ENCODE measurements at regions not wholly inside any gene's neighbourhood (a gene's known extent, or its start where the extent isn't known, plus 50 kb on each side); places are given as distances from the start of the nearest gene placed in this dataset.

DNA sequence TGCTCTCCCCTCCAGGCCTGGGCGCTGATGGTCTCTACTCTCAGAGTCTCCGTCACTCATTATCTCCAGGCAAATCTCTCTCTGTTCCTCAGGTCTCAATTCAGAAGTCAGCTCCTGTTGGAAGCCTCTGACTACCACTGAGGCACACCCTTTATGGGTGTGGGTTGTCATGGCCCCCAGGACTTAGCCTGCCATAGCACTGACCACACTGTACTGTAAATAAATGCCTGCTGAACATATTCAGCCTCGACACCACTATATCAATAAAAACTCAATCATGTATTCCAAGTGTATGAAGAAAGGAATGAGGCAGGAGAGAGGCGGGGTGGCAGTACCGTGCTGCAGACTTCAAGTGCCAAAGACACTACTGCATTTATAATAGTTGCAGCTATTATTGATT lies 88.9 kb downstream of the PCDH1 start:
- no peaks in the 10 kb centered on the region for H3K9me2 ChIP-seq (ENCODE audit: insufficient read depth)
- H3K4me3 ChIP-seq (replicated peaks in 1 of 2; ENCODE audit: low read depth in 1 of 2, low read length in 2 of 2), result no peak overlapping the region
- DNase-seq (ENCODE audit: low read depth, low spot score), result no peak
- H3K9ac ChIP-seq (ENCODE audit: low read length), result no peak overlapping the region
- no peak overlapping the region for H2AFZ ChIP-seq (ENCODE audit: low read depth, low read length, poor library complexity, severe bottlenecking)
- ChIA-PET POLR2A (no interaction called here), CTCF (no interaction called here), RAD21 (ENCODE audit: low non-redundant PET in 1 of 2, low total read pairs in 2 of 2, uncharacterized antibody in 2 of 2, unreplicated experiment in 2 of 2) (no interaction called here)
- peaks cover 5 to 12% of the 10 kb centered on the region in 2 experiments for H3K4me1 ChIP-seq (ENCODE audit: control insufficient read depth in 1 of 2, insufficient read depth in 2 of 2, low read length in 2 of 2)
- no peaks in the 10 kb centered on the region for H4K20me1 ChIP-seq (ENCODE audit: insufficient read depth)
- H3K4me2 ChIP-seq (ENCODE audit: low read length), result no peak overlapping the region
- BruUV-seq (replicated peaks), result no TSS peak
- intact Hi-C loops (cut with micrococcal nuclease), result no loop called here
- no peaks in the 10 kb centered on the region for H3K79me2 ChIP-seq (ENCODE audit: insufficient read depth, low read length)
- H3K27me3 ChIP-seq (ENCODE audit: insufficient read depth, low read length), result peaks cover 6% of the 10 kb centered on the region; the same call in 1 of the 2 replicates
- H3K9me3 ChIP-seq (ENCODE audit: control insufficient read depth in 1 of 2, insufficient read depth in 1 of 2, low read depth in 1 of 2, low read length in 2 of 2), result no peaks in the 10 kb centered on the region
- H3K27ac ChIP-seq (ENCODE audit: low read depth, low read length), result no peak overlapping the region
- no peak for TF ChIP-seq ZBTB33 (IDR thresholded peaks at IDR 0.05; ENCODE audit: extremely low read depth, insufficient replicate concordance, low read length)
- TF ChIP-seq YY1 (IDR thresholded peaks at IDR 0.05; ENCODE audit: extremely low read depth, insufficient replicate concordance, low read depth, low read length), result no peak
- no peak for TF ChIP-seq MAX (IDR thresholded peaks at IDR 0.05)
- no peak for TF ChIP-seq EZH2 (IDR thresholded peaks at IDR 0.05)
- no peak for TF ChIP-seq POLR2AphosphoS5 (IDR thresholded peaks at IDR 0.05; ENCODE audit: low read depth, low read length)
- TF ChIP-seq SRF (IDR thresholded peaks at IDR 0.05; ENCODE audit: low read depth), result no peak
- no peak for TF ChIP-seq CTCF (IDR thresholded peaks at IDR 0.05 in 2 of 3, conservative IDR thresholded peaks at IDR 0.05 in 1 of 3; ENCODE audit: borderline replicate concordance in 1 of 3, insufficient read depth in 1 of 3, low read depth in 2 of 3, low read length in 2 of 3)
- no peak for TF ChIP-seq REST (IDR thresholded peaks at IDR 0.05; ENCODE audit: low read depth)
- no peak for TF ChIP-seq ZFX (IDR thresholded peaks at IDR 0.05)
- no peaks in the 10 kb centered on the region for H3K36me3 ChIP-seq (ENCODE audit: control insufficient read depth in 1 of 2, insufficient read depth in 2 of 2, low read length in 2 of 2)
- ATAC-seq, result no peak

Data from HCT116 (cell line).